Fibroblast of lung (primary cell): ENCODE measurements at regions not wholly inside any gene's neighbourhood (a gene's known extent, or its start where the extent isn't known, plus 50 kb on each side); places are given as distances from the start of the nearest gene placed in this dataset.

ENCODE experiments used
- DNase-seq, 2 donors: peaks; one replicate each; pipeline versions ENCODE4 v3.0.0 to v3.0.0-alpha.2; 2010; ENCODE audit warnings: low read depth in 2 of 2
- H2AFZ ChIP-seq: 2 replicates; pipeline ENCODE4 v1.5.1; 2012; ENCODE audit warnings: low read length, control low read depth, inconsistent platforms
- H3K27ac ChIP-seq: 2 replicates; pipeline ENCODE4 v1.5.1; 2011; ENCODE audit warnings: low read length, control low read depth; ENCODE audit not compliant: insufficient read depth
- H3K27me3 ChIP-seq: 2 replicates; pipeline ENCODE4 v1.5.1; 2011; ENCODE audit warnings: mild to moderate bottlenecking, low read length; ENCODE audit not compliant: control insufficient read depth, insufficient read depth
- H3K36me3 ChIP-seq: 2 replicates; pipeline ENCODE4 v1.5.1; 2011; ENCODE audit warnings: low read length; ENCODE audit not compliant: control insufficient read depth, insufficient read depth
- H3K4me1 ChIP-seq: 2 replicates; pipeline ENCODE4 v1.5.1; 2011; ENCODE audit warnings: low read length; ENCODE audit not compliant: control insufficient read depth, insufficient read depth; ENCODE audit errors: extremely low read depth
- H3K4me2 ChIP-seq: 2 replicates; pipeline ENCODE4 v1.5.1; 2011; ENCODE audit warnings: low read length, control low read depth; ENCODE audit not compliant: insufficient read depth; ENCODE audit errors: extremely low read depth
- H3K4me3 ChIP-seq, 4 experiments: fragments of 200-600 bp in 1 of 4; sonication (generic) in 1 of 4; replicated peaks in 1 of 4; 2 replicates each; pipeline ENCODE4 v1.5.1; 2011 to 2016; ENCODE audit warnings: low read length in 4 of 4, low read depth in 3 of 4, mild to moderate bottlenecking in 3 of 4, control low read depth in 2 of 4, inconsistent platforms in 1 of 4, mixed read lengths in 1 of 4; ENCODE audit not compliant: insufficient read depth in 1 of 4; ENCODE audit errors: control extremely low read depth in 1 of 4
- H3K79me2 ChIP-seq: 2 replicates; pipeline ENCODE4 v1.5.1; 2012; ENCODE audit warnings: mild to moderate bottlenecking, low read length, inconsistent platforms; ENCODE audit not compliant: control insufficient read depth, insufficient read depth
- H3K9ac ChIP-seq: 2 replicates; pipeline ENCODE4 v1.5.1; 2011; ENCODE audit warnings: mild to moderate bottlenecking, low read length, control low read depth; ENCODE audit not compliant: insufficient read depth
- H3K9me3 ChIP-seq: 2 replicates; pipeline ENCODE4 v1.5.1; 2012; ENCODE audit warnings: low read depth, low read length; ENCODE audit not compliant: control insufficient read depth, insufficient read depth
- H4K20me1 ChIP-seq: 2 replicates; pipeline ENCODE4 v1.5.1; 2011; ENCODE audit warnings: low read length; ENCODE audit not compliant: control insufficient read depth, insufficient read depth; ENCODE audit errors: extremely low read depth
- CTCF ChIP-seq, 2 donors: IDR thresholded peaks in 1 of 2; conservative IDR thresholded peaks in 1 of 2; 1 replicate in 1 of 2; 2 replicates in 1 of 2; pipeline ENCODE4 v1.5.1; 2011 to 2012; ENCODE audit warnings: low read length in 2 of 2, control low read depth in 1 of 2, inconsistent platforms in 1 of 2, low read depth in 1 of 2, mild to moderate bottlenecking in 1 of 2
- EZH2 ChIP-seq: IDR thresholded peaks from 2 replicates; pipeline ENCODE4 v1.5.1; 2012; ENCODE audit warnings: low read length, control low read depth, mild to moderate bottlenecking; ENCODE audit errors: missing control alignments

DNA sequence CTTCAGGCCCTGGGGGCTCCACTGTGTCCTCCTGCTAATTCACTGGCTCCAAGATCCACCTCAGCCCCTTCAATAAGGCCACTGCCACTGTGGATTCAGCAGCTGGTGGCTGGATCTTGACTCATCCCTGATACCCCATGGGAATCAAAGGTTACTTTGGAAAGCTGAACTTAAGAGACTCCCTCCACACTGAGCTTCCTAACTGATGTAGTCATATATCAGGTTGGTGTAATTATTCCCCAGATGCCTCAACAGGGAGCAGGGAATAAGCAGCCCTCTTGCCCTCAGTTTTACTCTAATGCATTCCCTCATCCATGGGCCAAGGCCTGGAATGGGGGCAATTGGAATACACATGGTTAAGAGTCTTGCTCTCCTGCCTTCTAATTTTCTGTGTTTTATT, 164.6 kb downstream of the FASLG start:
- Histone ChIP-seq H3K27me3 (no peaks in the 10 kb centered on the region), H3K4me1 (peaks cover 22% of the 10 kb centered on the region), H3K36me3 (no peaks in the 10 kb centered on the region), H3K27ac (peak overlapping the region; percentile 29), H3K79me2 (no peaks in the 10 kb centered on the region), H2AFZ (no peak overlapping the region), H3K9ac (no peak overlapping the region), H4K20me1 (no peaks in the 10 kb centered on the region), H3K4me2 (no peak overlapping the region), H3K9me3 (no peaks in the 10 kb centered on the region), H3K4me3 (no peak overlapping the region)
- peak; percentile 39 to 58 for DNase-seq
- TF ChIP-seq CTCF (conservative IDR thresholded peaks at IDR 0.05 in 1 of 2, IDR thresholded peaks at IDR 0.05 in 1 of 2; ENCODE audit: low read depth in 1 of 2, low read length in 2 of 2) (no peak), EZH2 (no peak)

DNA sequence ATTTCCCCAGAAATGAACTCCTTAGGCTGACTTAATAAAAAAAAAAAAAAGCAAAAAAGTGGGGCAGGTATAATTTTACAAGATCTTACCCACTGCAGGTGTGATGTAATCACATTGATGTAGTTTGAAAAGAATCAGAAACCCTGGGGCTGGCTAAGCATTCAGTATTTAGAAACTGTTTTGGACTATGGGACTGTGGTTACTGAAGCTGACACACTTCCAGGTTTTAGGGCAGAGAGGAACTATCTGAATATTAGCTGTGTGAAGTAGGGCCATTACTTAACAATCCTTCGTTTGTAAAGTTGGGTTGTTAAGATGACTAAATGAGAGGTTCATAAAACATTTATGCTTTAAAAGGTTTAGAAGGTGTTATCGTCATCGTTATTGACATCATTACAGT, 165.3 kb downstream of the FASLG start:
- DNase-seq, result peak; percentile 46 to 63
- H3K79me2 ChIP-seq, result no peaks in the 10 kb centered on the region
- no peaks in the 10 kb centered on the region for H3K27me3 ChIP-seq
- H3K9ac ChIP-seq, result no peak overlapping the region
- no peak overlapping the region for H3K27ac ChIP-seq
- no peak overlapping the region for H3K4me2 ChIP-seq
- no peaks in the 10 kb centered on the region for H4K20me1 ChIP-seq
- peaks cover 18% of the 10 kb centered on the region for H3K4me1 ChIP-seq
- H2AFZ ChIP-seq, result no peak overlapping the region
- no peak for TF ChIP-seq CTCF (conservative IDR thresholded peaks at IDR 0.05 in 1 of 2, IDR thresholded peaks at IDR 0.05 in 1 of 2; ENCODE audit: low read depth in 1 of 2, low read length in 2 of 2)
- TF ChIP-seq EZH2, result no peak
- no peaks in the 10 kb centered on the region for H3K9me3 ChIP-seq
- H3K36me3 ChIP-seq, result no peaks in the 10 kb centered on the region
- no peak overlapping the region for H3K4me3 ChIP-seq

GRCh38 chr1:172826096-172826741, 167.3 kb downstream of the FASLG start:
- peak; percentile 63 to 64 for TF ChIP-seq CTCF (conservative IDR thresholded peaks at IDR 0.05 in 1 of 2, IDR thresholded peaks at IDR 0.05 in 1 of 2; ENCODE audit: low read depth in 1 of 2, low read length in 2 of 2)
- TF ChIP-seq EZH2, result no peak
- Histone ChIP-seq H3K4me2 (peak overlapping the region; percentile 36), H3K4me3 (peak overlapping the region in 2 of 4 experiments; percentile 14 to 22), H3K9ac (no peak overlapping the region), H3K36me3 (no peaks in the 10 kb centered on the region), H3K27me3 (no peaks in the 10 kb centered on the region), H3K9me3 (no peaks in the 10 kb centered on the region), H3K79me2 (no peaks in the 10 kb centered on the region), H3K27ac (peak overlapping the region; percentile 14), H3K4me1 (peaks cover 14% of the 10 kb centered on the region), H4K20me1 (no peaks in the 10 kb centered on the region), H2AFZ (no peak overlapping the region)
- peak; percentile 87 to 98 for DNase-seq
